ENCODE measurements at regions not wholly inside any gene's neighbourhood (a gene's known extent, or its start where the extent isn't known, plus 50 kb on each side); places are given as distances from the start of the nearest gene placed in this dataset.
"Not testable (repeated sequence)": the region's sequence is repeated elsewhere in the genome, so short reads cannot be mapped to it uniquely, and the experiment has no call there.

DNA sequence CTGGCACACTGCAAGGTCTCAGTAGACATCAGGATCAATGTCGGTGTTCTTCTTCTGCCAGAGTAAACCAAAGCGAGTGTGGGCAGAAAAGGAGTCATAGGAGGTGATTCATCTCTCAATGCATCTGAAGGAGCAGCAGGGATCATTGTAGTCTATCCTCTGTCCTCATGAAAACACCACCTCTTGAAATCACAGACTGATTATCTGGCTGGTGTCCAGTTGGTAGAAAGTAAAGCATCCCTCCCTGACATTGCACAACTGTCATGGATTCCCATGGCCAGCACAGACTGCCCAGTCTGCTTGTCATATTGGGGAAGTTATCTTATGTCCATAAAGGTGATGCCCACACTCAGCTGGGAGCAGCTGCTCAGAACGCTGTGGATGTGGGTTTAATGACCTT lies 74.1 kb downstream of the ABCC12 start:
- no peak for DNase-seq (ENCODE audit: low spot score)
- TF ChIP-seq, protein P1, sequence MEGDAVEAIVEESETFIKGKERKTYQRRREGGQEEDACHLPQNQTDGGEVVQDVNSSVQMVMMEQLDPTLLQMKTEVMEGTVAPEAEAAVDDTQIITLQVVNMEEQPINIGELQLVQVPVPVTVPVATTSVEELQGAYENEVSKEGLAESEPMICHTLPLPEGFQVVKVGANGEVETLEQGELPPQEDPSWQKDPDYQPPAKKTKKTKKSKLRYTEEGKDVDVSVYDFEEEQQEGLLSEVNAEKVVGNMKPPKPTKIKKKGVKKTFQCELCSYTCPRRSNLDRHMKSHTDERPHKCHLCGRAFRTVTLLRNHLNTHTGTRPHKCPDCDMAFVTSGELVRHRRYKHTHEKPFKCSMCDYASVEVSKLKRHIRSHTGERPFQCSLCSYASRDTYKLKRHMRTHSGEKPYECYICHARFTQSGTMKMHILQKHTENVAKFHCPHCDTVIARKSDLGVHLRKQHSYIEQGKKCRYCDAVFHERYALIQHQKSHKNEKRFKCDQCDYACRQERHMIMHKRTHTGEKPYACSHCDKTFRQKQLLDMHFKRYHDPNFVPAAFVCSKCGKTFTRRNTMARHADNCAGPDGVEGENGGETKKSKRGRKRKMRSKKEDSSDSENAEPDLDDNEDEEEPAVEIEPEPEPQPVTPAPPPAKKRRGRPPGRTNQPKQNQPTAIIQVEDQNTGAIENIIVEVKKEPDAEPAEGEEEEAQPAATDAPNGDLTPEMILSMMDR (IDR thresholded peaks at IDR 0.05; ENCODE audit: extremely low read depth, missing control alignments) = no peak

GRCh38 chr16:48076455-48077012 lies 79.3 kb downstream of the ABCC12 start:
- TF ChIP-seq, protein P1 (IDR thresholded peaks at IDR 0.05; ENCODE audit: extremely low read depth, missing control alignments) = no peak
- DNase-seq (ENCODE audit: low spot score) = no peak

GRCh38 chr16:48075398-48075797 lies 80.4 kb downstream of the ABCC12 start:
- no peak for DNase-seq (ENCODE audit: low spot score)
- TF ChIP-seq, protein P1 (IDR thresholded peaks at IDR 0.05; ENCODE audit: extremely low read depth, missing control alignments) = no peak

DNA sequence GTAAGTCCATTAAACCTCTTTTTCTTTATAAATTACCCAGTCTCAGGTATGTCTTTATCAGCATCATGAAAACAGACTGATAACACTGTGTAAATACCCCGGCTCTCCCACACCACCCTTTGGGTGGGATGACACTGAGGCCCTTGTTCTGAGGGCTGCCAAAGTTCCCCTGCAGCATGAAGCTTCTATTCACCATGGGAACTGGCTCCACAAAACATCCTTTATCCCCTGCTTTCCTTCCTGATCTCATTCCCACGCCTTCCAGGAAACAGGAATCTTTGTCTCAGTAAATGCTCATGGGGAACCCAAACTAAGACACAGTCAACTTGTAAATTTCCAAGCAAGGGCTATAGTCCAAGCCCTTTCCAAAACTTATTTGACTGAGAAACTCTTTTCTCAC lies 88.4 kb downstream of the ABCC12 start:
- DNase-seq (ENCODE audit: low spot score) = no peak
- TF ChIP-seq, protein P1 (IDR thresholded peaks at IDR 0.05; ENCODE audit: extremely low read depth, missing control alignments) = no peak

GRCh38 chr16:48064971-48065370 lies 90.8 kb downstream of the ABCC12 start:
- no peak for DNase-seq (ENCODE audit: low spot score)
- TF ChIP-seq, protein P1 (IDR thresholded peaks at IDR 0.05; ENCODE audit: extremely low read depth, missing control alignments) = no peak

- no peak for DNase-seq (ENCODE audit: low spot score)
- TF ChIP-seq, protein P1 (IDR thresholded peaks at IDR 0.05; ENCODE audit: extremely low read depth, missing control alignments) = no peak
These were observed 93.1 kb downstream of the ABCC12 start for GRCh38 chr16:48062681-48063080.

DNA sequence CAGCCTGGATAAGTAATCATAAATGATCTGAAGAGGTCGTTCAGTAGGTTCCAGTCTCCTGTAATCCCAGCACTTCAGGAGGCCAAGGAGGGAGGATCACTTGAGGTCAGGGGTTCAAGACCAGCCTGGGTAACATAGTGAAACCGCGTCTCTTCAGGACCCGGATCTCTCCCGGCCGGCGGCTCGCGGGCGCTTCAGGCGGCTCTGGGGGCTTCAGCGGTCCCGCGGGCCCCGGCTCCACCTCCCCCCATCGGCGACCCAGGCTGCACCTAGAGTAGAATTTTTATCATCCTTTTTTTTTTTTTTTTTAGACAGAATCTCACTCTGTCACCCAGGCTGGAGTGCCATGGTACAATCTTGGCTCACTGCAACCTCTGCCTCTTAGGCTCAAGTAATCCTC lies 95.9 kb downstream of the ABCC12 start:
- TF ChIP-seq, protein P1 (IDR thresholded peaks at IDR 0.05; ENCODE audit: extremely low read depth, missing control alignments) = no peak

GRCh38 chr16:48059190-48059589 lies 96.6 kb downstream of the ABCC12 start:
- not testable (repeated sequence) for DNase-seq (ENCODE audit: low spot score)

More for the DNA sequence above, 95.9 kb downstream of the ABCC12 start:
- DNase-seq (ENCODE audit: low spot score) = no peak

All from GM20000 (cell line).